UCSD-AML1 (cell line): ENCODE measurements at regions not wholly inside any gene's neighbourhood (a gene's known extent, or its start where the extent isn't known, plus 50 kb on each side); places are given as distances from the start of the nearest gene placed in this dataset.

Source experiments
- DNase-seq: peaks from one replicate; lab custom pipeline; 2025; ENCODE audit not compliant: unreplicated experiment; lab: John Stamatoyannopoulos, UW

DNA sequence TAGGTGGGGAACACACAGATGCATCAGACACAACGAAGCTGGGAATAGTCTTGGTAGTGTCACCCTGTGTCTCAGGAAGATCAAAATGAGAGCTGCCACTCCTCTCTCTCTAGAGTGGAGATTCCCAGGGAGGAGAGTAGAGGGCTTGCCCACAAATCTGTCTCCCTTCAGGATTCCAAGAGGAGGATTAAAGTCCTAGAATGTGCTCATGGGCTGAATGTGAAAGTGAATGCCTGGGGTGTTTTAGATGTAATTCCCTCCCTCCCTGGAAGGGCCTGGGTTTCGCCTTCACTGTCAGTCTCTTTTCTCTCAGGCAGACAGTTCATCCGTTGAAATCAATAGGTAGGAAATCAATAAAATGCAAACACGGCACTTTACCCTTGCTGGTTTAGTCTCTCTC, 282.6 kb upstream of the PPARGC1A start:
- DNase-seq = no peak

DNA sequence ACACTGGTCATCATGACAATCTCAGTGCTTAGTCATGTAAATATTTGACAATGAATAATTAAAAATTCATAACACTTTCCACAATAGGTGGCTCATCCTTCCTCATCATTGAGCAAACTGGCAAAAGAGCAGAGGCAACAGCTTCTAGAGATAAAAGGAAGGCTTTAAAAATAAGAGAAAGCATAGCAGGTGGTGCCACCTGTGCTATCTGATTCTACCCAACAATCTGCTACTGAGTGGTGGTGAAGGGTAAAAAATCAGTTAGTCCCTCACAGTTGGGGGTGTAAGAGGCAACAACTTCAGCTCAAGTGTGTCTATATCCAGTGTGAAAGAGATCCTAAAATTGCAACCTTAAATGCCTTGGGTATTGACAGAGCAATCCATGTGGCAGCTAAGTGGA, 280.1 kb upstream of the PPARGC1A start:
- no peak for DNase-seq

DNA sequence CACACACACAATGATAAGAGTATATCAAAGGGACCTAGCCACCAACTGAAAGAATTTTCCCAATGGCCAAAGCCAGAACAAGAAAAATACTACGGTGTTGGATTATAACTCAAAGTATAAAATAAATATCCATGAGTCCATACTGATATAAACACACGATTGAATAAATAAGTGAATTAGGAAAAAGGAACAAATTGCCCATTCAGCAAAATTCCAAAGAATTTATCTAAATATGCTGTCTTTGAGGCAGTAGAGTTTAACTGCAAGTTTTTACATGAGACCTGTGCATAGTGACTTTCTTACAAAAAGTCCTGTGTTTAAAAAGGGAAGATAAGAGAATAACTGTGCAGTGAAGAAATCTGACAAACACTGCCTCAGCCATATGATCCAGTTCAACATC, 278.8 kb upstream of the PPARGC1A start:
- no peak for DNase-seq

DNA sequence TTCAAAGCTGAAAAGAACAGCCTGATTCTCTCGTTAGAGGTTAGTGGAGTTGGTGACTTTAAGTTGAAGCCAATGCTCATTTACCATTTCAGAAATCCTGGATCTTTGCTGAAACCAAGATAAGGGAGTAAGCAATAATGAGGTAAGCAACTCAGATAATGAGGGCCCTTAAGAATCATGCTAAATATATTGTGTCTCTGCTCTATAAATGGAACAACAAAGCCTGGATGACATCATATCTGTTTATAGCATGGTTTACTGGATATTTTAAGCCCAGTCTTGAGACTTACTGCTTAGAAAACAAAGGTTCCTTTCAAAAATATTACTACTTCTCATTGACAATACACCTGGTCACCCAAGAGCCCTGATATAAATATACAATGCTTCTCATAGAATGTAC, 276.7 kb upstream of the PPARGC1A start:
- DNase-seq = no peak

DNA sequence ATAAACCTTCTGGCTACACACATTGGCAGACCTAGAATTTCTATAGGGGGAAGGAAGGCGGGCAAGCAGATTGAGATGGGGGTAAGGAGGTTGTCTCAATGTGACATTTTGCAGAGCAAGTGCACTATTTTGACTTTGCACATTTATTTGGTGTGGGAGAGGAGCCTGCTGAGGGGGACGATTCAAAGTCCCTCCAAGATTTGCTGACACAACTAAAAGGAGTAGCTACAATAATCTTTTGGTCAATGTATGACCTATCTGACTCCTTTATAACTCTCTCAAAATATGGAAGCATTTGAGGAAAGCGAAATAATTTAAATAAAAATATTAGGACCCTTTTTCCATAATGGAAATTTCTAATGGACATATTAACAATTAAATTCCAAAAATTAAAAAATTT, 274.9 kb upstream of the PPARGC1A start:
- no peak for DNase-seq

DNA sequence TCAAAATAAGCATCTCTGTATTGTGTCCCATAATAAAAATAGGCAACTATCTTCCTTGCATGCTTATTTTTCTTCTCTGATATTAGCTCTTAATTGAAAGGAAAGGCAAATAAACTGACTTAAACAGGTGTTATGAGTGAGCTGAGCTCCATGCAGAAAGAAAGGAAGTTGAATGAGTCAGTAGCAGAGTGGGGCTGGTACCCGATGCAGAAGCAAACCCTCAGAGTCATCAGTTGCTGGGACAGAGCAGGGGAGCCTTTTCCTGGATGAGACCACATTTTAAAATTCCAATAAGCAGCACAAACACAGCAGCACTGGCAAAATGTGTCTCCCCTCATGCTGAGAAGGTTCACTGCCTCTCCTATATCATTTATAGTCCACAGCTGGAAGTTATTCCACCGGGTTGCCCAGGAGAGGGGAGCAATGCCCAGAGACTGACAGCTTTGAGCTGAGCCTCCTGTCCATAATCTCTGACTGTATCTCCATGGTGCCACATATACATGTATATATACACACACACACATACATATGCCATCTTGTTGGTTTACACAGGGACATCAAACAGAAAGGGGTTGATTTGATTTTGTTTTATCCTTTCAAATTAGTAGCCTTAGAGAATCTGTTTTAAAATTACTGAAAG, 274.3 kb upstream of the PPARGC1A start:
- DNase-seq = no peak

DNA sequence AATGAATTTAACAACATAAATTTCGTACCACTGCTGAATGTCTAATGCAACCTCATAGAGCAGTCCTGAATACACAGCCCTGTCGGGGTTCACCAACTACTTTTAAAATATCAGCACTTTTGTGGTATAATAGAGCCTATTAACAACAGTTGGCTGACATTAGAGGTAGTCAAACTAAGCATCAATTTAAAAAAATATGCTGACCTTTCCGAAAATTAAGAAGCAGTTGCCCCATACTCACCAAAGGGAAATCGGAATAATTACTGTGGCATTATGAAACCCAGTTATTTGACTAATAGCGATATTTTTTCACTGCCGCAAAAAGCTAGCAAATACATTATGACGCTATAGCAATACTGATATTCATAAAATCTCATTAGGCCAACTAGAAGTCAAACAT, 273.5 kb upstream of the PPARGC1A start:
- no peak for DNase-seq

DNA sequence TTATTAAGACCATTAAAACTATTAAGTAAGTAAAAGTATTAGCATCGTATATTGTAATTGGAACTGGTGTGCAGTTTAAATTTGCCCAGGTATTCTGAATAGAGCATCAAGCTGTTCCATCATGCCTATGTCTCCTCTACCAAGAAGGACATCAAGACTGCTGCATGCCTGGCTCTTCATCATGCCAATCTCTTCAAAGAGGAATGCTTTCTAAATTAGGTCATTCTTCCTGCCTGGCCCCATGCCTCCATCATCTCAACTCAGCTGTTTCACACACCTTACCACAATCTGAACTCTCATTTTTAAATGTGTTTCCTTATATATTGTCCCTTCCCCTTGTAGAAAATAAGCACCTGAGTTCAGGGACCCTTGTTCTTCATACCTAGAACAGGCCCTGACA, 270.5 kb upstream of the PPARGC1A start:
- DNase-seq = no peak

DNA sequence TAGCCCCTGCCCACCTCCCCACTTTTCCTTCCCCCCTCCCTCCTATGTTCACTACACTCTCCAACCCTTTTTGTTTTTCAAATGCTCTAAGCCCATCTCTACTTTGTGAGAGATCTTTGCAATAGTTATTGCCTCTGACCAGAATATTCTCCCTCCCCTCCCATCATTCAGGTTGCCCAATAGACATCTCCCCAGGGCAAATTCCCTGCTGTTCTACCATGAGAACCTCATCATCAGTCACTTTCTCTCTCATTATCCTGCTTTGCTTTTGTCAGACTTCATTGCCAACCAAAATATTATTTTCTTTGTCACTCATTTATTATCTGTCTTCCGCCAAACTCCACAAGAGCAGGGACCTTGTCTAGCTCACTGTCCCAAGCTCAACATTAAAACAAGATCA, 268.2 kb upstream of the PPARGC1A start:
- no peak for DNase-seq

DNA sequence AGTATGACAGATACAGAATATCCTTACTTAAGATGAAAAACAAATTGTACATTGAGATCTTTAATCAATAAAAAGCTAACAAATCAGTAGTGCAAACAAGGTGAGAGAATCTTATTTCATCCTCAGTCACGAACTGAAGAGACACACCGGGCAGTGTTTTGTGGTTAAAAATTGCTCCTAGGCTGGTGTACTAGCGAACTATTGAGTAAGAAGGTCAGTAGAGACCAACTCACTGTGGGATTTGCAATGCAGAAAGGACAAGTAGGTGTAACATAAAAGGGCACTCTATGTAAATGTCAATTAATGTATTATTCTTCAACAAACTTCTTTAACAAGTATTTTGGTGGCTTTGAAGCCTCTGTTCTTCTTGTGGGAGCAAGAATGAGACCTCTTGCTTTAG, 260.2 kb upstream of the PPARGC1A start:
- DNase-seq = no peak

DNA sequence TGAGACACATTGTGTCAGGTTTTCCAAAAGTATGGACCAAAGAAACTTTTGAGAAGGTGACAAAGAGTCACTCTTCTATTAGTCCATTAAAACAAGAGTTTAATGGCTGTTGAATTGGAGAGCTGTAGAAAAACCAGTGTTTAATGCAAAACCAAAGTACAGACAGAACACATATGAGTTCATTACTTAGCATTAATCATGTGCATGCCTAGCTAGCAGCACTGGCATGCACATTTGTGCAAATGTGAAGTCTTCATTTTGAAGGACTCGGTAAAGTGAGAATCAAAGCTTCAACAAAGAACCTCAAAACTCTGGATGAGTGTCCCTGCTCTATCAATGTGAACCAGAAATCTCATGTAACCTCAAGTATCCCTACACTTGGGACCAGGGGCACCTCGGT, 256.3 kb upstream of the PPARGC1A start:
- DNase-seq = no peak

DNA sequence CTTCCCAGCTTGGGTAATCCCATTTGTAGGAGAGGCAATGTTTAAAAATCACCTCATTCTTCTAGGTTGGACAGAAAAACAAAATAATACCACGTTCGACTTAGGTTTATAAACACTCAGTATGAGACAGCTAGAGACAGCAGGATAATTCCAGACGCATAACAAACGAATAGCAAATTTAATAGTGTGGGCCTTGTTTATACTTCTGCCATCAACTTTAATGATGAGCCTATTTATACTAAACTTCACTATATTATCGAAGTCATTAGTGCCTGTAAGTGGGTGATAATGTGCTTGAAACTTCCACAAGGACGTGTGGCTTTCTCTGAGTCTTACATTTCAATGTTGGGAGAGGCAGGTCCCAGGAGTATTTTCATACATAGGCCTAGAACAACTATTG, 255.7 kb upstream of the PPARGC1A start:
- no peak for DNase-seq

DNA sequence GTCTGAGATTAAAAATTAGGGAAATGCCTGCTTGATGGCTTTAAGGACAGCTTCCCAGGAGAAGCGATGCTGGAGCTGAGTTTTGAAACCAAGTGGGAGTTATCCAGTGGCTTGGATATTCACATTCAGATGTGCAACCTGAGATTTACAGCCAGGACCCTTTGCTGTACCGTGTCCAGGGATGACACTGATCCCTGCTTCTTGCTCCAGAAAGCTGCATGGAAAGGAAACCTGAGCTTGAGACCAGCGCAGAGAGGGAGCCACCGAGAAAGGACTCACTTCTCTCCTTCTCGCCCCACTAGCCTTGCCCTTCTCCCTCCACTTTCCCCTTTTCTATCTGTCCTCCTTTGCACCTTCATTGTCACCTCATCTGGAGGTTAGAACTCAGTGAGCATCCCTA, 254.5 kb upstream of the PPARGC1A start:
- DNase-seq = no peak

DNA sequence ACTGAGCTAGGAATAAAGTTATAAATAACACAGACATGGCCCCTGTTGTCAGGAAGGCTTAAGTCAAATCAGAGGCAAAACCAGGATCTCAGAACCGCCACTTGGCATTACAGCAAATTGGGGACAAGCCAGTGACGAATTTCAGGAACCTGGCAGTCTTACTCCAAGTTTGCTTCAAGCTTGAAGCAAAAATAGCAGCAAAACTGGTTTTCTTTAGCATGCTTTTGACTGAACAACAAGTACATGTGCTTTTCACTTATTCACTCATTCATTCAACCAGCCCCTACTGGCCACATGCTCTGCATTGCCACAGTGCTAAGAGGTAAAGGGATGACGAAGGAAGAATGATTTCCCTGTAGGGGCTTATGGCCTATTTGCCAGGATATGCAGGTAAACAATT, 253.9 kb upstream of the PPARGC1A start:
- DNase-seq = no peak

DNA sequence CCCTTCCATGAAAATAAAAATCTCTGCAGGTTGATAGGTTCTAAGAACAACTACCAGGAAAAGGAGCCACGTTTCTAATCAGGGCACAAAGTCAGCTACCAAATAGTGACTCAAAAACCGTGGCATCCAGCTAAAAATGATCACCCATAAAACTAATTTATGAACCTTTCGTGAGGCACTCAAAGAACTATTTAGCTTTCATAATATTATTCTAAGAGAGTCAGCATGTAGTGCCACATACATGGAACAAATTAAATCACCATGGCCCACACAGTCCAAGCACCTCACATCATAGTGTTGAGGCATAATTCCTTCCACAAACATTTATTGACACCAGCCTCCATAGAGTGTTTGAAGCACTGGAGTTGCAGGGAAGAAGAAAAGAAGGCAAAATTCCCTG, 252.0 kb upstream of the PPARGC1A start:
- DNase-seq = no peak

DNA sequence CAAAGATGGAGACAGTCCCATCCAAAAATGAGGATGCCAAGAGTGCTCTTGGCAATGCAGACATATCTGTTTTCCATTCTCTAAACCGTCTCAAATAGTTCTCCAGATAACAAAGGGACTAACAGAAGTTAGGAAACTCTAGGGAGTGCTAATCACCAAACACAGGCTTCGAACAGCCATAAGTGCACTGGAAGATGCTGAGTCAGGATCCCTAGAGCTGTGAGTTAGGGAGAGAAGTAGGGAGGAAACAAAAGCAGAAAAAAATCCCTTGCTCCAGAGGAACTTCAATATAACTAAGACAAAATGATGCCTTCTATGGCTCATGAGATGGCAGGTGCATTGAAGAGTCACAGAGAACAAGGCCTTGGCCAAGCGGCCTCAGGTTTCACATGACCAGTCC, 251.0 kb upstream of the PPARGC1A start:
- no peak for DNase-seq

DNA sequence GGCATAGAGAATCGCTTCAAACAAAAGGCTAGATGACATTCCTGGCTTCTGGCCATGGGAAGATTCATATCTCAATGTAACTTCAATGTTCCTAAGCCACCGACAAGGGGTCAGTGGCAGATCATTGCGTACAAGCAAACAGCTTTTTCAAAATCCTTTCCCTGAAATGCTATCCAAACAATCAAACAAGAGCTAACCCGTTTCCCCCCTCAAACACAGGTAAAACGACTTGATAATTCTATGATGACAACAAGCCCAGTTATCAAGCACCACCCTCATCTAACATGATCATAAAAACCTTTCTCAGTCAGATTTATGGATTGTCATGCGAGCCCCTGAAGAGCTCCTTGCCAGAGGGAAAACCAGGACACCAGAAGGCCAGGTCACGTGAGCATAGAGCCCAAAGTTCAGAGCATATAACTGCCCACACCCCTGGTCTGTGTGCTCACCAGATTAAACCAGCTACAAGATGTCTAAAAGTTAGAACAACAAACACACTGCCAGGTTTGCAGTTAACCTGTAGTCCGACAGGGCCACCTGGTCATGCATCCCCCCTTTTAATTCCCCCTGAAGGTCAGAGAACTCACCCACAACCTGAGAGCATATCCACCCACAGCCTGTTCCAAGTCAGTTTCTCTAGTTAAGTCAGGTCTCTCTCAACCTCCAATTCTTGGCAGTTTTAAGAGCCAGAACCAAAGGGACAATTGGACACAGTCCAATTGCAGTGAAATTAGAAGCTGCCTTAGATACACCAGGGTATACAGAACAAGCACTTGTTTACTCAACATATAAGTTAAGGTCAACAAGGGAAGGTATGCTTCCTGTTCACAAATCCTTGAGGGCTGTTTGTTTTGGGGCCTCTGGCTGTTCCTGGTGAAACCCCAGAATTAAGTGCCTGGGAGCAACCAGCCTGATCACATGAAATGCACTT, 248.1 kb upstream of the PPARGC1A start:
- no peak for DNase-seq

DNA sequence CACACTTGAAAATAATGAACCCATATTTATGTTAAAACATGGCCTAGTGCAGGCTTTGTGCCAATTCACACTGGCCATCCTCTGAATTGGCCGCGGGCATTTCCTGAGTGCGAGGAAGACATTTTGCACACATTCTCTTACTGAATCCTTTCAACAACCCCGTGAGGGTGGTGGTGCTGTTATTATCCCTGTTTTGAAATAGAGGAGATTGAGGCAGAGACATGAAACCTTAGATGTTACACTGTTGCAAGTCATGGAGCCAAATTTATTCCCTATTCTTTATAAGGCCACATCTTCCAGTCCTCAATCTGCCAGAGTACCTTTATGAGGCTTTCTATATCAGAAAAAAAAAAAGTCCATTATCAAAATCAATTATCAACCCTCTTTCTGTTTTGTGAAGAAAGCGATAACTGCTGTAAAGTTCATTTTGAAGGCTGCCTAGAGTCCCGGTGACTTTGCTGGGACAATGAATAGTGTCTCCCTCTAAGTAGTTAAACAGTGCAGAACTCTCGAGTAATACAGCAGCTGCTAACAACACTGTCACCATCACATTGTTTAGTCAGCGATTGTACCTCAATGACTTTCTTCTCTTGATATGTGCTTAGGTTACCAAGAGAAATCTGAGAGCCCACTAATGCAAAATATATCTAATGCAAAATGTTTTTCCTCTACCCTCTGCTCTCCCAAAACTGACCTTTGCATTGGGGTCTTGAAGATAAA, 242.3 kb upstream of the PPARGC1A start:
- DNase-seq = no peak

DNA sequence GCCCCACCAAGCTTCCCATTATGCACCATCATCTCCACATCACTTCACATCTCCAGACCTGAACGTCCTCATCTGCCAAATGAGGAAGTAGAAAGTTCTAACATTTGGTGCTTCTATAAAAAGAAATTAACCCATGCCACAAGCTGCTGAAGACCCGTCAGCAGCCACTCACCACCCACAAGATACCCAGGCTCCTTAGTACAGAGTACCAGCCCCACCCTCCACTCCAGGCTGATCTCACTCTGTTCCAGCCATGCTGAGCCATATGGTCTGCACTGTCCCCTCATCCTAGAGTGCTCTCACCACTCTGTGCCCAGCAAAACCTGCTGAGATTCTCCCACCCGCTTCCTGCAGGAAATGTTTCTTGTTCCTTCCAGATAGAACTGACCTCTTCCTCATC, 240.8 kb upstream of the PPARGC1A start:
- no peak for DNase-seq

DNA sequence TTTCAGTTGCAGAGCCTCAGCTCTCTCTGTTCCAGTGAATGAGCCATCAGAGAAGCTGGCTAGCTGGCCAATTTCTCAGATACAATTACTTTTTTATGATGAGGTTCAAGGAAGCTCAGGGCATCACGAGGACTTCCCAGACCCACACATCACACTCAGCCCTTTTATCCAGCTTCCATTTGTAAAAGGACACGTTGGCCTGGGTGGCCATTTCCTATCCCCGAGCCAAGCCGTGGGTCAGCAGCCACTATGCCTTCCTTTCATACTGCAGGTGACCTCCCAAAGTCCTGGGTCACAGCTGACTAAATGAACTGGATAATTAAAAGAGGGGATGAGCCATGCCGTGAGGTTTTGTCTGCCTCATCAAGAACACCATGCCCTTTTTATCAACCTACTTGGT, 236.9 kb upstream of the PPARGC1A start:
- no peak for DNase-seq

DNA sequence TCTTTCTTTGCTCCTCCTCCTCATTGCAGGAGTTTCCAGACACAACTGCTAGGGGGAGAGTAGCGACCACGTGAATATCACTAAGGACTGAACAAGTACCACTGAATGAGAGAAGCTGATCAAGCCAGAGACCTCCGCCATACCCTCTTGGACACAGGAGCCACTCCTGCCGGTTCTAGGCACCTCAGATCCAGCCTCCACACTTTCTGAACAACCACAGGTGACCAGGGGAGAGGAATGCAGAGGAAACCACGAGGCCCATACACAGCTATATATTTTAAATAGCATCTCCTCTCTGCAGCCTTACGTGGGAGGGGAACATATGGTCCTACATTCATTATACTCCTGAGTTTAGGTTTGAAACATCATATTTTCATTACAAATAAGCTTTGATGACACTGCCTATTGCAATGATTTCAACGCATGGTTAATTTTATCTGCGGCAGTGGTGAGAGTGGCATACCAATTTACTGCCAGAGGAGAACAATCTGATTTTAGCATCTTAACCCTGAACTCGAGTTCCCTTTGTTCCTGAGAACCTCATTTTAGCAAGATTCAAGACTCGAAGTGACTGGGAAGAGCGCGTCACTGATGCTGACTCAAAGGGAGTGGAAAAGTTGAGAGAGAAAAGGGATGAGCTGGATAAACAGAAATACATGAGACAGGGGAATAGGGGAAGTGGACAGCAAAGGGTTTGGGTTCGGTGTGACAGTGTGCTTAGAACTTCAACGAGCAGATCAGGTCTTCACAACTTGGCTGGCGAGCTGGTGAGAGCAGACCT, 231.7 kb upstream of the PPARGC1A start:
- DNase-seq = no peak
